Choroid plexus epithelial cell (primary cell): ENCODE measurements at regions not wholly inside any gene's neighbourhood (a gene's known extent, or its start where the extent isn't known, plus 50 kb on each side); places are given as distances from the start of the nearest gene placed in this dataset.

ENCODE experiments used
- DNase-seq: peaks from one replicate; pipeline ENCODE4 v3.0.0-alpha.2; 2010; ENCODE audit warnings: low read depth
- H3K4me3 ChIP-seq: 2 replicates; pipeline ENCODE4 v1.5.1; 2011; ENCODE audit warnings: low read depth, mild to moderate bottlenecking, control low read depth, low read length, moderate library complexity
- CTCF ChIP-seq: conservative IDR thresholded peaks from 2 replicates; pipeline ENCODE4 v1.5.1; 2011; ENCODE audit warnings: low read depth, mild to moderate bottlenecking, control low read depth, inconsistent platforms, low read length, moderate library complexity

GRCh38 chr17:36827081-36827480, 110.2 kb upstream of the LHX1 start:
- no peak overlapping the region for H3K4me3 ChIP-seq
- no peak for DNase-seq
- no peak for TF ChIP-seq CTCF

- H3K4me3 ChIP-seq = no peak overlapping the region
- no peak for TF ChIP-seq CTCF
- DNase-seq = no peak
These were observed 107.6 kb upstream of the LHX1 start for GRCh38 chr17:36829676-36830075.

GRCh38 chr17:36833279-36833678, 104.0 kb upstream of the LHX1 start:
- TF ChIP-seq CTCF = no peak
- no peak for DNase-seq

GRCh38 chr17:36835036-36835435, 102.2 kb upstream of the LHX1 start:
- no peak for DNase-seq
- TF ChIP-seq CTCF = no peak
- H3K4me3 ChIP-seq = no peak overlapping the region

More at GRCh38 chr17:36833279-36833678, 104.0 kb upstream of the LHX1 start:
- H3K4me3 ChIP-seq = no peak overlapping the region

GRCh38 chr17:36837195-36837938, 99.9 kb upstream of the LHX1 start:
- H3K4me3 ChIP-seq = no peak overlapping the region
- TF ChIP-seq CTCF = no peak
- no peak for DNase-seq

GRCh38 chr17:36837939-36838272, 99.4 kb upstream of the LHX1 start:
- no peak overlapping the region for H3K4me3 ChIP-seq
- no peak for TF ChIP-seq CTCF
- DNase-seq = no peak

GRCh38 chr17:36839256-36839655, 98.0 kb upstream of the LHX1 start:
- no peak for DNase-seq
- TF ChIP-seq CTCF = no peak
- H3K4me3 ChIP-seq = no peak overlapping the region
